ENCODE measurements at regions not wholly inside any gene's neighbourhood (a gene's known extent, or its start where the extent isn't known, plus 50 kb on each side); places are given as distances from the start of the nearest gene placed in this dataset.

GRCh38 chr9:110095776-110096175 lies 112.2 kb downstream of the C9orf152 start:
- Histone ChIP-seq H4K5ac (ENCODE audit: low read depth, low read length) (no peak overlapping the region), H3K4me1 (ENCODE audit: control insufficient read depth, insufficient read depth, low read length) (peaks cover 26% of the 10 kb centered on the region), H3K18ac (ENCODE audit: low read depth, low read length) (no peak overlapping the region), H2AK9ac (replicated peaks; ENCODE audit: low read depth, low read length, poor library complexity) (no peak overlapping the region), H3K14ac (replicated peaks; ENCODE audit: low read depth, low read length) (no peak overlapping the region), H2AK5ac (ENCODE audit: low read depth, low read length) (no peak overlapping the region), H2BK5ac (ENCODE audit: low read depth, low read length, poor library complexity, severe bottlenecking) (peak overlapping the region; percentile 18), H4K20me1 (ENCODE audit: insufficient read depth, low read length) (peaks cover 87% of the 10 kb centered on the region), H2BK120ac (ENCODE audit: low read depth, low read length) (no peak overlapping the region), H3K9me3 (ENCODE audit: control insufficient read depth, insufficient read depth, low read length) (no peaks in the 10 kb centered on the region), H3K4ac (ENCODE audit: low read depth, low read length) (no peak overlapping the region), H3K36me3 (ENCODE audit: control insufficient read depth, insufficient read depth, low read length) (peaks cover 11% of the 10 kb centered on the region), H4K91ac (ENCODE audit: insufficient read depth, low read depth, low read length) (no peak overlapping the region), H2BK15ac (ENCODE audit: low read depth, low read length) (no peak overlapping the region), H3K23ac (ENCODE audit: low read depth, low read length) (peak overlapping the region; percentile 23; the same call in 1 of the 2 replicates), H3K9ac (ENCODE audit: low read depth, low read length) (no peak overlapping the region), H3K56ac (ENCODE audit: extremely low read depth, insufficient read depth, low read length) (no peak overlapping the region), H4K8ac (ENCODE audit: low read depth in 2 of 2, low read length in 2 of 2) (no peak overlapping the region), H3K4me2 (ENCODE audit: low read depth, low read length) (no peak overlapping the region; the same call in 1 of the 2 replicates), H2BK20ac (ENCODE audit: low read depth, low read length) (no peak overlapping the region), H3K4me3 (ENCODE audit: insufficient read depth, low read depth, low read length) (no peak overlapping the region), H3K79me1 (ENCODE audit: low read depth in 1 of 2, low read length in 2 of 2) (peaks cover 18 to 80% of the 10 kb centered on the region in 2 experiments; a peak in 3 of 4 replicates), H3K27me3 (ENCODE audit: control insufficient read depth, insufficient read depth, low read length) (no peaks in the 10 kb centered on the region), H3K27ac (ENCODE audit: insufficient read depth, low read length) (peak overlapping the region; percentile 51; the same call in 1 of the 2 replicates), H3K9me1 (ENCODE audit: insufficient read depth, low read length) (peaks cover 39% of the 10 kb centered on the region), H2AFZ (replicated peaks; ENCODE audit: low read length, poor library complexity) (no peak overlapping the region)
- TF ChIP-seq FOS (IDR thresholded peaks at IDR 0.05; ENCODE audit: low read depth, low read length) (0 out of 2 replicates have a peak, but pooled peaks have one; percentile 26), CEBPB (IDR thresholded peaks at IDR 0.05; ENCODE audit: low read depth, low read length) (peak; percentile 93), BHLHE40 (IDR thresholded peaks at IDR 0.05; ENCODE audit: low read depth, low read length) (no peak), CHD1 (IDR thresholded peaks at IDR 0.05; ENCODE audit: low read depth, low read length) (no peak), RAD21 (IDR thresholded peaks at IDR 0.05; ENCODE audit: low read length) (no peak), MAZ (IDR thresholded peaks at IDR 0.05; ENCODE audit: borderline replicate concordance, low read depth, low read length) (no peak), RFX5 (IDR thresholded peaks at IDR 0.05; ENCODE audit: low read depth, low read length) (no peak), NFE2L2 (IDR thresholded peaks at IDR 0.05; ENCODE audit: low read depth, low read length) (no peak), USF2 (IDR thresholded peaks at IDR 0.05; ENCODE audit: low read depth, low read length) (no peak), RCOR1 (IDR thresholded peaks at IDR 0.05; ENCODE audit: insufficient replicate concordance, low read length) (no peak), MXI1 (IDR thresholded peaks at IDR 0.05; ENCODE audit: borderline replicate concordance, low read depth, low read length) (no peak; the same call in 1 of the 2 replicates)
- dilution Hi-C loops (cut with HindIII; ENCODE audit: low sequenced_read_pairs, unreplicated experiment) (no loop called here), intact Hi-C loops (cut with micrococcal nuclease) (no loop called here), in situ Hi-C loops (cut with MboI; ENCODE audit: low sequenced_read_pairs) (no loop called here)
- no CpG with 5 or more reads among the region's 2 CpGs for WGBS, 2 experiments (ENCODE audit: extremely low coverage in 2 of 2, insufficient read length in 1 of 2)
- POLR2A ChIA-PET (ENCODE audit: unreplicated experiment): no interaction called here
- DNase-seq: peak; percentile 70
- CTCF ChIA-PET: no interaction called here
- no TSS peak for BruUV-seq (replicated peaks)
- peak; percentile 36 for ATAC-seq (ENCODE audit: low read depth)

All from IMR-90 (cell line).